GM18907 (cell line): ENCODE measurements at regions not wholly inside any gene's neighbourhood (a gene's known extent, or its start where the extent isn't known, plus 50 kb on each side); places are given as distances from the start of the nearest gene placed in this dataset.
"Not testable (repeated sequence)": the region's sequence is repeated elsewhere in the genome, so short reads cannot be mapped to it uniquely, and the experiment has no call there.

Experiments used
- ATAC-seq: cut with Tn5 transposase; IDR thresholded peaks from one replicate; pipeline ENCODE4 v1.9.1; 2021; ENCODE audit warnings: mild to moderate bottlenecking, moderate library complexity; ENCODE audit not compliant: unreplicated experiment

DNA sequence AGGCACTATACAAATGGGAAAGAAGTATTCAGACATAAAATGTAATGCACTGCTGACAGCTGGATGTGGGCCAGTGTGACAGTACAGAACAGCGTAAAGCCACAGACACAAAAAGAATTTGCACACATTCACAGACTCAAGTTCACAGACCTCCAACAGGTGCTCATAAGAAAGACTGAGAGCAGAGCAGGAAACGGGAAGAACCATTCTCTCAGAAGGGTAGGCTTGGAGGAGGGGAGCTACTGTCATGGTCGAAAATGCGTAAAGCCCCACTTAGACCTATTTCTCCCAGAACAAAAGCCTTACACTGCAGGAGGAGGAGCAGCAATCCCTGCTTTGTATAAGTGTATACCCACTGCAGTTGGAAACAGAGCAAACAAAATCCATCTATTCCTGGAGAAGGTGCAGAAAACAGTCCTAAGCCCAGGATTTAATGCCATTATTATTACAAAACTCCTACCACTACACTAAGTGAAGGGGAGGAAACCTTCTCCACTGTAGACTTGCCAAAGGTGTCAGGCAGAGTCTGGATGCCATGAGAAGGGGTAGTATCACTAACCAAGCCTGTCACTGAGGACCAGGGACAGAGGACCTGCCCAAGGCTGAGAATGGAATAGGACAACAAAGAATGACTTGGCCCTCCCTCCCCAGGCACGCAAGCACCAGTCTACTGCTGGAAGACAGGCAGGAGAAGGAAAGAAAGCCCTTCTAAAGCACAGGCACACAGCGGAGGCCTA lies 103.0 kb upstream of the FAM25C start:
- ATAC-seq, result not testable (repeated sequence)

DNA sequence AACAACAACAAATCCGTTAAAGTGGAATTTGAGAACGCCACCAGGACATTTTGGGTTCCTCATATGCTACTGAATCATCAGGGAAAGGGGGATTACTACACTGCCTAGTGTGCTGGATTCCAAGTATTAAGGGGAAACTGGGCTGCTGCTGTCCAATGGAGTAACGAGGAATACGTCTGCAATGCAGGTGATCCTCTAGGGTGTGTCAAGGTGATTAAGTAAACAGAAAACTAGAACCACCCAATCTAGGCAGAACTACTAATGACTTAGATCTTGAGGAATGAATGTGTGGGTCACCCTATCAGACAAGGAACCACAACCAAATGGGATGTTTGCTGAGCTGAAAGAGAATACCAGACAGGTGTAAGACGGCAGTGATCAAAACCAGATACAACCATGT lies 99.3 kb upstream of the FAM25C start:
- not testable (repeated sequence) for ATAC-seq

- not testable (repeated sequence) for ATAC-seq
Measured at GRCh38 chr10:48090706-48091105, 91.1 kb upstream of the FAM25C start.

DNA sequence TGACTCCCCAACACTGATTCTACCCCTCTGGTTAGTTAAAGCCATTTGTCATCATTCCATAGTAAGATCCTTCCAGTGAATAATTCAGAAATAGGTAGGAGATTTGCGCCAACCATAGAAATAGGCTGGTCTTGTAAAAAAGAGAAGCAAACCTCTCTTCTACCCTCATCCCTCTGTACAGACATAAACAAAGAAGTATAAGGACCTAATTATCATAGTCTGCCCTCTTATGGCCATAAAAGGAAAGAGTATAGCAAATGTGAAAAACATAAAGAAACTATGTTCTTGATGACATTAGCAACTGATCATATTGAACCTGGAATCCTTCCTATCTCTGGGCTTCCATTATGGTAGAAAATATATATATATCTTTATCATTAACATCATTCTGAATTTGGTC lies 88.5 kb upstream of the FAM25C start:
- ATAC-seq, result not testable (repeated sequence)

DNA sequence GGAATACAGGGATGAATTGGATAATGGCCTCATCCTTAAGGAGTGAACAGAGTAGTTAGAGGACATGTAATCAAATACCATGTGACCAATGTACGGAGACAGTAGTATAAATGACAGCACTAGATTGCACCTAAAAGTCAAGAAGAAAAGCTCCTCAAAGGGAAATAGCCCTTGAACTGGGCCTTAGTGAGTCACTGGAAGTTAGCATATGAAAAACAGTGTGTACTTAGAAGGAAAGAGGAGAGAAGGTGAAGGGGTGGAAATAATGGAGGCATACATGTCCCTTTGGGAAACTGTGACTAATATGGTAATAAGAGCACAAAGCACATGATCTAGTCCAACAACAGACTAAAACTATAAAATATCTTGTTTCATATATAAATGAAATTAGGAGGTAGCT lies 84.9 kb upstream of the FAM25C start:
- ATAC-seq, result not testable (repeated sequence)

DNA sequence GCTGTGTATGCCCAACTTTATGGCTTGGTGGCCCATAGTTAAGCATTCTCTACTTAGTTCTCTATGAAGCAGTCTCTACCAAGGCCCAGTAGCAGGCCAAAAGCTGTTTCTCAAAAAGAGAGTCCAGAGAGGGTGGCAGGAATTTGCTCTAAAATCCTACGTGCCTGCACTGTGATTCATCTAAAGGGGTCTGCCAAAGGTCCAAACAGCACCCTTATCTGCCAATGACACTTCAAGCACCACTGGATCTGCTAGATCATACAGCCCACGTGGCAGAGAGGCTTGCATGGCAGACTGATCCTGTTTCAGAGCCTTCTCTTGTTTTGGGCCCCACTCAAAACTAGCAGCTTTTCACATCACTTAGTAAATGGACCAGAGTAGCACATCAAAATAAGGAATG lies 71.6 kb upstream of the FAM25C start:
- ATAC-seq, result not testable (repeated sequence)

DNA sequence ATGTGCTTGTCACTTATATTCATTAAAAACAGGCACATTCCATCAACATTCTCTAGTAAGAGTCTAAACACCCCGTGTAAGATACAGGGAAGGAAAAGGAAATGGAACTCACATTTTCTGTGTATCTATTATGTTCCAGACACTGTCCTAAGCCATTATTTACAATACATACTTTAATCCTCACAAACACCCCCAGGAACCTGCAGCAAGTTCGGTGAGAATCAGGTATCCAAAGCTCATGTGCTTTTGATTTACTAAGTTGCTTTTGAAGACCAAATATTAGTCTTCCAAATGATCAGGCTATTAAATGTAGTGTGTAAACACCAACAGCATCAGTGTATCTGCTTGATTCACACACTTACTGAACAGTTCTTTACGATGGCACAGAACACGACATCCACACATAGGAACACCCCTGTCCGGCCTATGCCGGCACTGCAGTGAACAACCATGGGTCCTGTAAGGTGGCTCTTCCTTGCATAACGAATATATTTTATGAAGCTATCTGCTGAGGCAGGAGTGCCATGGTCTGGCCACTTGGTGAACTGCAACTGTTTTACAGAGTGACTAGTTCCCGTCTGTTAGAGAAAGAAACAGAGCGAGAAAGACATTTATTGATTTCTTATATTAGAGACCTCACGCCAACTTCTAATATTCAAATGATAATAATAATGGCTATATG lies 64.5 kb upstream of the FAM25C start:
- peak; percentile 98 for ATAC-seq

GRCh38 chr10:48055395-48055794 lies 55.8 kb upstream of the FAM25C start:
- ATAC-seq, result not testable (repeated sequence)
